ENCODE measurements at regions not wholly inside any gene's neighbourhood (a gene's known extent, or its start where the extent isn't known, plus 50 kb on each side); places are given as distances from the start of the nearest gene placed in this dataset.
"Not testable (repeated sequence)": the region's sequence is repeated elsewhere in the genome, so short reads cannot be mapped to it uniquely, and the experiment has no call there.

- no peak for TF ChIP-seq CTCF (IDR thresholded peaks at IDR 0.05; ENCODE audit: poor library complexity)
- TF ChIP-seq EZH2phosphoT487 (IDR thresholded peaks at IDR 0.05; ENCODE audit: low read depth, severe bottlenecking, unreplicated experiment), result no peak
- no peak for TF ChIP-seq EZH2 (IDR thresholded peaks at IDR 0.05; ENCODE audit: borderline replicate concordance)
- H3K9me2 ChIP-seq (replicated peaks; ENCODE audit: insufficient read depth), result no peaks in the 10 kb centered on the region
- no peak overlapping the region for H3K27ac ChIP-seq
These were observed 74.8 kb downstream of the SNTN start for GRCh38 chr3:63727233-63727632.

GRCh38 chr3:63731866-63732265, 79.4 kb downstream of the SNTN start:
- no peak overlapping the region for H3K4me2 ChIP-seq
- no peak overlapping the region for H3K4me3 ChIP-seq
- H2AFZ ChIP-seq, result no peak overlapping the region
- no peak for TF ChIP-seq CTCF (IDR thresholded peaks at IDR 0.05; ENCODE audit: poor library complexity)
- TF ChIP-seq EZH2 (IDR thresholded peaks at IDR 0.05; ENCODE audit: borderline replicate concordance), result no peak
- no peak for TF ChIP-seq EZH2phosphoT487 (IDR thresholded peaks at IDR 0.05; ENCODE audit: low read depth, severe bottlenecking, unreplicated experiment)
- no peaks in the 10 kb centered on the region for H3K9me2 ChIP-seq (replicated peaks; ENCODE audit: insufficient read depth)
- H4K20me1 ChIP-seq (ENCODE audit: insufficient read depth, poor library complexity, severe bottlenecking), result no peaks in the 10 kb centered on the region
- WGBS (ENCODE audit: low lambda C conversion rate, missing lambda C conversion rate), result 98% methylated on average over 2 of the region's 2 CpGs
- no peaks in the 10 kb centered on the region for H3K4me1 ChIP-seq (ENCODE audit: insufficient read depth)
- DNase-seq (ENCODE audit: low spot score), result no peak
- H3K27ac ChIP-seq, result no peak overlapping the region
- no peaks in the 10 kb centered on the region for H3K9me3 ChIP-seq (ENCODE audit: low read depth)
- H3K36me3 ChIP-seq (replicated peaks; ENCODE audit: insufficient read depth, low read depth), result no peaks in the 10 kb centered on the region
- H3K79me2 ChIP-seq, result no peaks in the 10 kb centered on the region
- no peaks in the 10 kb centered on the region for H3K27me3 ChIP-seq

More at GRCh38 chr3:63727233-63727632, 74.8 kb downstream of the SNTN start:
- H3K27me3 ChIP-seq, result no peaks in the 10 kb centered on the region
- no peaks in the 10 kb centered on the region for H3K79me2 ChIP-seq
- no peaks in the 10 kb centered on the region for H3K9me3 ChIP-seq (ENCODE audit: low read depth)
- H3K36me3 ChIP-seq (replicated peaks; ENCODE audit: insufficient read depth, low read depth), result no peaks in the 10 kb centered on the region
- DNase-seq (ENCODE audit: low spot score), result no peak
- no peak overlapping the region for H3K4me3 ChIP-seq
- peaks cover 6% of the 10 kb centered on the region for H3K4me1 ChIP-seq (ENCODE audit: insufficient read depth)
- no peaks in the 10 kb centered on the region for H4K20me1 ChIP-seq (ENCODE audit: insufficient read depth, poor library complexity, severe bottlenecking)
- H3K4me2 ChIP-seq, result no peak overlapping the region
- no peak overlapping the region for H2AFZ ChIP-seq

GRCh38 chr3:63733278-63733677, 80.8 kb downstream of the SNTN start:
- H3K4me3 ChIP-seq; DNase-seq (ENCODE audit: low spot score); H3K27ac ChIP-seq; H4K20me1 ChIP-seq (ENCODE audit: insufficient read depth, poor library complexity, severe bottlenecking); H3K9me2 ChIP-seq (replicated peaks; ENCODE audit: insufficient read depth); H2AFZ ChIP-seq; H3K27me3 ChIP-seq; H3K79me2 ChIP-seq; H3K4me2 ChIP-seq; H3K36me3 ChIP-seq (replicated peaks; ENCODE audit: insufficient read depth, low read depth); H3K9me3 ChIP-seq (ENCODE audit: low read depth); H3K4me1 ChIP-seq (ENCODE audit: insufficient read depth): not testable (repeated sequence)
- 92% methylated on average over 19 of the region's 19 CpGs for WGBS (ENCODE audit: low lambda C conversion rate, missing lambda C conversion rate)

- not testable (repeated sequence) for H3K4me1 ChIP-seq (ENCODE audit: insufficient read depth); H3K36me3 ChIP-seq (replicated peaks; ENCODE audit: insufficient read depth, low read depth); H4K20me1 ChIP-seq (ENCODE audit: insufficient read depth, poor library complexity, severe bottlenecking); H2AFZ ChIP-seq; H3K9me3 ChIP-seq (ENCODE audit: low read depth); H3K9me2 ChIP-seq (replicated peaks; ENCODE audit: insufficient read depth); H3K79me2 ChIP-seq; H3K4me3 ChIP-seq; DNase-seq (ENCODE audit: low spot score); H3K27ac ChIP-seq; H3K27me3 ChIP-seq; H3K4me2 ChIP-seq
- 94% methylated on average over 4 of the region's 6 CpGs for WGBS (ENCODE audit: low lambda C conversion rate, missing lambda C conversion rate)
These were observed 82.2 kb downstream of the SNTN start for GRCh38 chr3:63734632-63735031.

- WGBS (ENCODE audit: low lambda C conversion rate, missing lambda C conversion rate), result 80% methylated on average over 2 of the region's 2 CpGs
- not testable (repeated sequence) for H3K4me1 ChIP-seq (ENCODE audit: insufficient read depth); H3K9me3 ChIP-seq (ENCODE audit: low read depth); DNase-seq (ENCODE audit: low spot score); H3K27me3 ChIP-seq; H3K79me2 ChIP-seq; H4K20me1 ChIP-seq (ENCODE audit: insufficient read depth, poor library complexity, severe bottlenecking); H3K4me3 ChIP-seq; H3K36me3 ChIP-seq (replicated peaks; ENCODE audit: insufficient read depth, low read depth); H3K9me2 ChIP-seq (replicated peaks; ENCODE audit: insufficient read depth); H3K27ac ChIP-seq; H3K4me2 ChIP-seq; H2AFZ ChIP-seq
These were observed 82.3 kb upstream of the C3orf49 start for GRCh38 chr3:63736757-63737156.

GRCh38 chr3:63738577-63738976, 80.5 kb upstream of the C3orf49 start:
- WGBS (ENCODE audit: low lambda C conversion rate, missing lambda C conversion rate), result 82% methylated on average over 3 of the region's 3 CpGs
- H3K9me3 ChIP-seq (ENCODE audit: low read depth); H3K36me3 ChIP-seq (replicated peaks; ENCODE audit: insufficient read depth, low read depth): not testable (repeated sequence)

More at GRCh38 chr3:63738577-63738976, 80.5 kb upstream of the C3orf49 start:
- H2AFZ ChIP-seq; H3K79me2 ChIP-seq; H4K20me1 ChIP-seq (ENCODE audit: insufficient read depth, poor library complexity, severe bottlenecking); DNase-seq (ENCODE audit: low spot score); H3K27me3 ChIP-seq; H3K9me2 ChIP-seq (replicated peaks; ENCODE audit: insufficient read depth); H3K4me1 ChIP-seq (ENCODE audit: insufficient read depth); H3K4me3 ChIP-seq; H3K27ac ChIP-seq; H3K4me2 ChIP-seq: not testable (repeated sequence)

Data from hepatocyte (in vitro differentiated cells).